IPS DF 4.7 (cell line): ENCODE measurements at regions not wholly inside any gene's neighbourhood (a gene's known extent, or its start where the extent isn't known, plus 50 kb on each side); places are given as distances from the start of the nearest gene placed in this dataset.
"Not testable (repeated sequence)": the region's sequence is repeated elsewhere in the genome, so short reads cannot be mapped to it uniquely, and the experiment has no call there.

Source experiments
- DNase-seq: peaks from one replicate; pipeline ENCODE4 v3.0.0-alpha.2; 2013; ENCODE audit warnings: low spot score; ENCODE audit errors: extremely low read depth

GRCh38 chr7:4437916-4438315 lies 244.2 kb upstream of the FOXK1 start:
- no peak for DNase-seq

GRCh38 chr7:4438723-4439245 lies 243.3 kb upstream of the FOXK1 start:
- no peak for DNase-seq

GRCh38 chr7:4439444-4439843 lies 242.7 kb upstream of the FOXK1 start:
- DNase-seq = no peak

DNA sequence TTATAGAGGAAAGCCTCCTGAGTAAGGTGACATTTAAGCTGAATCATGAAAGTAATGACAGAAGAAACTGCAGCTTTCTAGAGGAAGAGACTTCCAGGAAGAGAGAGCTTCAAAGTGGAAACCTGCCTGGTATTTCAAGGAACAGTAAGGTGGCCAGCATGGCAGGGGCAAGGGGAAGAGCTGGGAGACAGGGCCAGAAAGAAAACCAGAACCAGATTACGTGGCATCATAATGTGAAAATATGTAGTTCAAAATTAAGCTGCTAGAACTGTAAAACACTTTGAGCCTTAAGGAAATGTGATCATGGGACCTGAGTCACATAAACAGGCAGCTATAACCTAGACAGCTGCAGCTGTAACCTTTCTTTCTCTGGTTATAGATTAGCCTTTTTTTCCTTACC lies 238.0 kb upstream of the FOXK1 start:
- no peak for DNase-seq

DNA sequence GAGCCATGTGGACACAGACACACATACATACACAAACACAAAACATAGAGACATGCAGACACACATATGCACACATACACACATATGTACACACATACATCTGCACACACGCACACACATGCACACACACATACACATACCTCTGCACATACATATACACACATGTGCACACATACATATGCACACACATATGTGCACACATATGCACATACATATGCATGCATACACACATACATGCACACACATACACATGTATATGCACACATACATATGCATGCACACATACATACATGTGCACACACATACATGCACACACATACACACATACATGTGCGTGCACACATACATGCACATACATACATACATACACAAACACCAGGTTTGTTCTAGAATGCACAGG lies 236.3 kb upstream of the FOXK1 start:
- no peak for DNase-seq

- DNase-seq = no peak
Observed at GRCh38 chr7:4449263-4449662, 232.8 kb upstream of the FOXK1 start.

DNA sequence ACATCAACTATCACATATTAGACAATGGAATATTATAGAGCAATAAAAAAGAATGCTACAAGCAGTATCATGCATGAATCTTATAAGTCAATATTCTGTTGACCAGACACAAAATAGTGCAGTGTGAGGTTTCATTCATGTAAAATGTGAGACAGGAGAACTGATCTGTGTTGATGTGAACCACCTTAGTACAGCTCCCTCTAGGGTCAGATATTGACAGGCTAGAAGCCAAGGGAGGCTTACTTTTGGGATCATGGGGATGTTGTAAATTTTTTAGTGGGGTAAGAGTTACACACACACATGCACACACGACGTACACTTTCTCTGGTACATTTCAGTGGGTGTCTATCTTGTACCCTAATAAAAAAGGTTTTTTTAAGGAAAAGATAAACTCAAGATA lies 231.6 kb upstream of the FOXK1 start:
- DNase-seq = no peak

DNA sequence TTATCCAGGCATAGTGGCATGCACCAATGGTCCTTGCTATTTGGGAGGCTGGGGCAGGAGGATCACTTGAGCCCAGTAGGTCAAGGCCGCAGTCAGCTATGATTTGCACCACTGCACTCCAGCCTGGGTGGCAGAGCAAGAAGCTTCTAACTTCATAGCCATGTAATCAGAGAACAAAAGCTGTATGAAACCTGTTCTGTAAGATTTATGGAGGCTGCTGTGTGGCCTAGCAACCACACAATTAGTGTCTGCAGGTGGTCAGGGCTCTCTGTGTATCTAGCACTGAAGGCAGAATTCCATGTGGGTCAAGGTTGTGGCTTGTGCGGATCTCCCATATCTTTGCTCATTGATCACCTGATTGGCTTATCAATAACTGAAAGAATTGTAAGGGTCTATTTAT lies 221.5 kb upstream of the FOXK1 start:
- no peak for DNase-seq

DNA sequence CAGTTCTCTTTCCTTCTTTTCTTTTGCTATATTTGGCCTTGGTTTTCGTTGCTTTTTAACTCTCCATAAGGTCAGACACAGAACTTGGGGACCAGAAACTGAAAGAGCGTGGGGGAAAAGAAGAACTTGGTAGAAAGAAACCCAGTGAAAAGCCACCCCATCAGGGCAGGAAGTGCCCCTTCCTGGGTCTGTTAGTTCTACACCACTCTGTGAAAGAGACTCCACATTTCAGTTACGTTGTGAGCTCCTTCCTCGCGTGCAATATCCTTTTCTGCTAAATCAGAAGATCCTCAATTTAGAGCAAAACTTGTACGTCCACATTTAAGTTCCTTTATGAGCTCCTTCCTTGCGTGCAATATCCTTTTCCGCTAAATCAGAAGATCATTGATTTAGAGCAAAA lies 220.6 kb upstream of the FOXK1 start:
- DNase-seq = no peak

DNA sequence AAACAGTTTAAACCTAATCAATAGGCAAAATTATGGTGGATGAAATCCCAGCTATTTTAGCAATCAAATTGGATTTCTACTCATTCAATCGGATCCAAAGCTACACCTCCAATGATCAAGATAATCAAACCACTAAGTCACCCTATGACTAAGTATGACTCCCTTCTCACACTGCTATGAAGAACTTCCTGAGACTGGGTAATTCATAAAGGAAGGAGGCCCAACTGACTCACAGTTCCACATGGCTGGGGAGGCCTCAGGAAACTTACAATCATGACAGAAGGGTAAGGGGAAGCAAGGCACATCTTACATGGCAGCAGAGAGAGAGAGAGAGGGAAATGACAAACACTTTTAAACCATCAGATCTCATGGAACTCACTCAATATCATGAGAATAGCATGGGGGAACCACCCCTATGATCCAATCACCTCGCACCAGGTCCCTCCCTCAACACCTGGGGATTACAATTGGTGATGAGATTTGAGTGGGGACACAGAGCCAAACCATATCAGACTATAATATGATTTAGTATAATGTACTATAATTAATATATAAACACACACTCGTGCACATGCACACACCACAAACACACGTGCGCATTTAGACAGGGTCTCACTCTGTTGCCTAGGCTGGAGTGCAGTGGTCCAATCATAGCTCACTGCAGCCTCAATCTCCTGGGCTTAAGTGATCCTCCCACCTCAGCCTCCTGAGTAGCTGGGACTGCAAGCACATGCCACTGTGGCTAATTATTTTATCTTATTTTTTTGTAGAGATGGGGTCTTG lies 213.6 kb upstream of the FOXK1 start:
- DNase-seq = no peak

GRCh38 chr7:4470246-4470645 lies 211.8 kb upstream of the FOXK1 start:
- DNase-seq = no peak

DNA sequence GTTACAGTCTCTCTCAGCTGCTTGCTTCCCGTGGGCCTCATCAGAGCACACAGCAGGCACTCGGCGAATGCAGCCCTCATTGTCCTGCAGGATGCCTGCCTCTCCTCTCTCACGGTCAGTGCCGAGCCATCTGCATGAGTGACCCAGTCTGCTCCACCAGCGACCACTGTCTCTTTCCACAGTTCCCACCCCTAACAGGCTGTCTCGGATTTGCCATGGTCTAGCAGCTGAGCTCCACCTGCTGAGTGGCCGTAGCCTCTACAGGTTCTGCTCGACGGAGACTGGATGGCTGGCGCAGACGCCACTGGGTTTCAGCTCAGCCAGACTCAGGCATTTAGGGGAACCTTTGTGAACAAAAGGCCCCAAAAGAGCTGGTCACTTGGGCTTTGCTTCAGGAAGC lies 209.4 kb upstream of the FOXK1 start:
- DNase-seq = no peak

GRCh38 chr7:4479367-4480039 lies 202.6 kb upstream of the FOXK1 start:
- DNase-seq = peak; percentile 81

DNA sequence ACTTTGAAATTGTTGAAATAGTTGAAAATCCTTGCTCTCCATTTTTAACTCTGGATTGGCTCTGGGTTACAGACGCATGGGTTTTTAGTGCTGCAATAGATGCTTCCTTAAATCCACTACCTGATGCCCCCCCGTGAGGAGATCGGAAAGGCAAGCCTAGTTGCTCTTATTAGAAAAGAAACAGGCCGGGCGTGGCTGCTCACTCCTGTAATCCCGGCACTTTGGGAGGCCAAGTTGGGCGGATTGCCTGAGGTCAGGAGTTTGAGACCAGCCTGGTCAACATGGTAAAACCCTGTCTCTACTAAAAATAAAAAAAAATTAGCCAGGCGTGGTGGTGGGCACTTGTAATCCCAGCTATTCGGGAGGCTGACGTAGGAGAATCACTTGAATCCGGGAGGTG lies 202.0 kb upstream of the FOXK1 start:
- not testable (repeated sequence) for DNase-seq

DNA sequence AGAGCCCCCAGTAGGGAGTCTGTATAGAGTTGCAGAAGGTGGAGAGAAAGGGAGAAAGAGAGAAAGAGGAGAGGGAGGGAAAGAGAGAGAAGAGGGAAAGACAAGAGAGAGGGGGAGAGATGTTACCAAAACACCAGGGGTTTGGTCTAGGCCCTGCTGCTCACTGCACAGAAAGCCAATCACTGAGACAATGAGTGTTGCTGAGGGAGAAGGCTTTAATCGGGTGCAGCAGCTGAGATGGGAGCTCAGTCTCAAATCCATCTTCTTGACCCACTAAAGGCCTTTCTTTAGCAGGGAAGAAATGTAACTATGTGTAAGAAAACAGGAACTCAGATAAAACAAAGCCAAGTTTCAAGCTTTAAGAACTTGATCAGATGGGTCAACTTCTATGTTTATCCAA lies 198.2 kb upstream of the FOXK1 start:
- no peak for DNase-seq

DNA sequence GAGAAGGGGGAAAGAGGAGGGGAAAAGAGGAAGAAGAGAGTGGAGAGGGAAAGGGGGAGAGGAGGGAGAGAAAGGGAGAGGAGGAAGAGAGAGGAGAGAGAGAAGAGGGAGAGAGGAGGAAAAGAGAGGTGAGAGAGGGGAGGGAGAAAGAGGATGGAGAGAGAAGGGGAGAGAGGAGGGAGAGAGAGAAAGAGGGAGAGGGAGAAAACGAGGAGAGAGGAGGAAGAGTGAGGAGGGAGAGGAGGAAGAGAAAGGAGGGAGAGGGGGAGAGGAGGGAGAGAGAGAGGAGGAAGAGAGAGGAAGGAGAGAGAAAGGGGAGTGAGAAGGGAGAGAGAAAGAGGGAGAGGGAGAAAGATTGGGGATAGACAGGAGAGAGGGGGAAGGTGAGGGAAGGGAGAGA lies 197.6 kb upstream of the FOXK1 start:
- no peak for DNase-seq

- no peak for DNase-seq
Observed at GRCh38 chr7:4486907-4487306, 195.2 kb upstream of the FOXK1 start.

- DNase-seq = not testable (repeated sequence)
Observed at GRCh38 chr7:4496911-4497310, 185.2 kb upstream of the FOXK1 start.

DNA sequence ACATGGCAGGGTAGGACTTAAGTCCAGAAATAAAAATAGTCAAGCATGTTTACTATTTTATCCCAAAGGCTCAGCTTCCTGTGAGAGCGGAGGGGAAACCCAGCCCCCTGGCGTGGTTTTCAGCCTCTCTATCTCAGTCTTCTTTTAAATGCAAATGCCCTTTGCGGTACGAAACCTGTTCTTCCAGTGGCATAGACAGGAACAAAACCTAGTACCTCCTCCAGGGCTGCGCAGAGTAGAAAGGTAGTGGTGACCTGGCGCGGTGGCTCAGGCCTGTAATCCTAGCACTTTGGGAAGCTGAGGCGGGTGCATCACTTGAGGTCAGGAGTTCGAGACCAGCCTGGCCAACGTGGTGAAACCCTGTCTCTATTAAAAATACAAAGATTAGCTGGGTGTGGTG lies 181.3 kb upstream of the FOXK1 start:
- no peak for DNase-seq

- not testable (repeated sequence) for DNase-seq
Observed at GRCh38 chr7:4507886-4508285, 174.2 kb upstream of the FOXK1 start.

- DNase-seq = no peak
Observed at GRCh38 chr7:4513450-4513849, 168.6 kb upstream of the FOXK1 start.

- no peak for DNase-seq
Observed at GRCh38 chr7:4519819-4520520, 162.1 kb upstream of the FOXK1 start.
